H1 (cell line): ENCODE measurements at regions not wholly inside any gene's neighbourhood (a gene's known extent, or its start where the extent isn't known, plus 50 kb on each side); places are given as distances from the start of the nearest gene placed in this dataset.

Source experiments
- CHD7 ChIP-seq: fragments of 300-600 bp; sonication (generic); IDR thresholded peaks from 2 replicates; pipeline ENCODE4 v1.7.1; 2012; ENCODE audit warnings: low read length, moderate library complexity, mild to moderate bottlenecking, inconsistent platforms; ENCODE audit not compliant: insufficient replicate concordance
- POLR2A ChIP-seq, 2 experiments: IDR thresholded peaks; 1 replicate in 1 of 2; 2 replicates in 1 of 2; pipeline ENCODE4 v1.6.1; 2011; ENCODE audit warnings: low read depth in 2 of 2, low read length in 2 of 2, mild to moderate bottlenecking in 2 of 2; ENCODE audit errors: control extremely low read depth in 1 of 2
- POU5F1 ChIP-seq: IDR thresholded peaks from 2 replicates; pipeline ENCODE4 v1.6.1; 2011; ENCODE audit warnings: low read depth, mild to moderate bottlenecking, low read length, moderate library complexity
- RBBP5 ChIP-seq: IDR thresholded peaks from 2 replicates; pipeline ENCODE4 v1.7.1; 2012; ENCODE audit warnings: low read depth, mild to moderate bottlenecking, inconsistent platforms, low read length, moderate library complexity, borderline replicate concordance
- RFX5 ChIP-seq: IDR thresholded peaks from 2 replicates; pipeline ENCODE4 v1.6.1; 2011; ENCODE audit warnings: low read depth, low read length, improper control_type of control experiment, borderline replicate concordance
- RNF2 ChIP-seq: fragments of 200-900, 300-1000 bp; sonication (generic); IDR thresholded peaks from 2 replicates; pipeline ENCODE4 v1.7.1; 2016; ENCODE audit warnings: borderline replicate concordance, low read depth, mild to moderate bottlenecking, antibody characterized with exemption, low read length; ENCODE audit not compliant: poor library complexity, severe bottlenecking; ENCODE audit errors: missing control alignments
- SAP30 ChIP-seq: fragments of 300-600 bp; sonication (generic); IDR thresholded peaks from 2 replicates; pipeline ENCODE4 v1.7.1; 2012; ENCODE audit warnings: low read length, moderate library complexity, mild to moderate bottlenecking, inconsistent platforms; ENCODE audit not compliant: insufficient read depth, insufficient replicate concordance
- SP4 ChIP-seq: IDR thresholded peaks from 2 replicates; pipeline ENCODE4 v1.6.1; 2012; ENCODE audit warnings: low read length, inconsistent platforms
- TAF1 ChIP-seq: IDR thresholded peaks from 2 replicates; pipeline ENCODE4 v1.6.1; 2011; ENCODE audit warnings: mild to moderate bottlenecking, low read depth, low read length
- ZNF274 ChIP-seq: IDR thresholded peaks from 2 replicates; pipeline ENCODE4 v1.7.0; 2012; ENCODE audit warnings: low read length, borderline replicate concordance; ENCODE audit errors: extremely low read depth
- TF ChIP-seq, protein P1 (sequence below): IDR thresholded peaks from 2 replicates; pipeline ENCODE4 v1.6.1; 2011; ENCODE audit warnings: low read length, improper control_type of control experiment

GRCh38 chr5:158487156-158487555 is 612.6 kb downstream of the EBF1 start (continued):
- no peak for TF ChIP-seq CHD7
- no peak for TF ChIP-seq RNF2
- no peak for TF ChIP-seq ZNF274
- TF ChIP-seq, protein P1, sequence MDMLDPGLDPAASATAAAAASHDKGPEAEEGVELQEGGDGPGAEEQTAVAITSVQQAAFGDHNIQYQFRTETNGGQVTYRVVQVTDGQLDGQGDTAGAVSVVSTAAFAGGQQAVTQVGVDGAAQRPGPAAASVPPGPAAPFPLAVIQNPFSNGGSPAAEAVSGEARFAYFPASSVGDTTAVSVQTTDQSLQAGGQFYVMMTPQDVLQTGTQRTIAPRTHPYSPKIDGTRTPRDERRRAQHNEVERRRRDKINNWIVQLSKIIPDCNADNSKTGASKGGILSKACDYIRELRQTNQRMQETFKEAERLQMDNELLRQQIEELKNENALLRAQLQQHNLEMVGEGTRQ, result no peak
- TF ChIP-seq RFX5, result no peak
- no peak for TF ChIP-seq SP4
- no peak for TF ChIP-seq SAP30
- no peak for TF ChIP-seq RBBP5
- no peak for TF ChIP-seq POU5F1
- no peak for TF ChIP-seq TAF1
- no peak for TF ChIP-seq POLR2A (IDR thresholded peaks at IDR 0.05; ENCODE audit: control extremely low read depth in 1 of 2, low read depth in 2 of 2, low read length in 2 of 2)
